HUES64 (cell line): ENCODE measurements at regions not wholly inside any gene's neighbourhood (a gene's known extent, or its start where the extent isn't known, plus 50 kb on each side); places are given as distances from the start of the nearest gene placed in this dataset.

Experiments used
- H3K27ac ChIP-seq: 2 replicates; pipeline ENCODE4 v1.7.0; 2013; ENCODE audit warnings: low read depth, low read length, inconsistent platforms
- H3K27me3 ChIP-seq: 2 replicates; pipeline ENCODE4 v1.6.1; 2013; ENCODE audit warnings: mild to moderate bottlenecking, low read length; ENCODE audit not compliant: insufficient read depth
- H3K36me3 ChIP-seq: 2 replicates; pipeline ENCODE4 v1.6.1; 2013; ENCODE audit warnings: mild to moderate bottlenecking, low read length; ENCODE audit not compliant: insufficient read depth
- H3K4me1 ChIP-seq: 2 replicates; pipeline ENCODE4 v1.6.1; 2013; ENCODE audit warnings: mild to moderate bottlenecking, low read length, moderate library complexity; ENCODE audit not compliant: insufficient read depth
- H3K4me3 ChIP-seq: 2 replicates; pipeline ENCODE4 v1.5.1; 2013; ENCODE audit warnings: mild to moderate bottlenecking, low read length, moderate library complexity
- H3K9ac ChIP-seq: 2 replicates; pipeline ENCODE4 v1.6.1; 2013; ENCODE audit warnings: mild to moderate bottlenecking, low read depth, low read length
- H3K9me3 ChIP-seq: 2 replicates; pipeline ENCODE4 v1.6.1; 2013; ENCODE audit warnings: low read depth, low read length; ENCODE audit not compliant: insufficient read depth
- WGBS: fragments of 150-250, 120-280 bp; methylation state at CpG from one replicate; pipeline ENCODE4 v1.1.7; 2013; ENCODE audit warnings: missing lambda C conversion rate; 5-methylcytosine and 5-hydroxymethylcytosine counted together

- Histone ChIP-seq H3K36me3 (no peaks in the 10 kb centered on the region), H3K9me3 (no peaks in the 10 kb centered on the region), H3K27ac (no peak overlapping the region), H3K27me3 (no peaks in the 10 kb centered on the region), H3K4me1 (no peaks in the 10 kb centered on the region), H3K4me3 (no peak overlapping the region), H3K9ac (no peak overlapping the region)
- 91% methylated on average over 2 of the region's 2 CpGs for WGBS
These were observed 219.4 kb downstream of the SETD4 start for GRCh38 chr21:35840949-35841348.

- no peak overlapping the region for H3K27ac ChIP-seq
- no peaks in the 10 kb centered on the region for H3K4me1 ChIP-seq
- H3K4me3 ChIP-seq, result no peak overlapping the region
- no peaks in the 10 kb centered on the region for H3K27me3 ChIP-seq
- no peaks in the 10 kb centered on the region for H3K36me3 ChIP-seq
- 97% methylated on average over 2 of the region's 2 CpGs for WGBS
- no peak overlapping the region for H3K9ac ChIP-seq
- no peaks in the 10 kb centered on the region for H3K9me3 ChIP-seq
These were observed 220.0 kb downstream of the SETD4 start for GRCh38 chr21:35840197-35840799.

GRCh38 chr21:35838987-35839763 lies 221.2 kb downstream of the SETD4 start:
- H3K4me1 ChIP-seq, result no peaks in the 10 kb centered on the region
- H3K27ac ChIP-seq, result no peak overlapping the region
- H3K36me3 ChIP-seq, result no peaks in the 10 kb centered on the region
- H3K4me3 ChIP-seq, result no peak overlapping the region
- 95% methylated on average over 7 of the region's 7 CpGs for WGBS
- H3K27me3 ChIP-seq, result no peaks in the 10 kb centered on the region
- no peaks in the 10 kb centered on the region for H3K9me3 ChIP-seq
- H3K9ac ChIP-seq, result no peak overlapping the region

GRCh38 chr21:35838350-35838749 lies 222.0 kb downstream of the SETD4 start:
- Histone ChIP-seq H3K4me1 (no peaks in the 10 kb centered on the region), H3K9ac (no peak overlapping the region), H3K9me3 (no peaks in the 10 kb centered on the region), H3K36me3 (no peaks in the 10 kb centered on the region), H3K4me3 (no peak overlapping the region), H3K27me3 (no peaks in the 10 kb centered on the region), H3K27ac (no peak overlapping the region)
- 93% methylated on average over 1 of the region's 1 CpG for WGBS

GRCh38 chr21:35833991-35834390 lies 226.3 kb downstream of the SETD4 start:
- H3K9ac ChIP-seq, result no peak overlapping the region
- no peak overlapping the region for H3K27ac ChIP-seq
- no peaks in the 10 kb centered on the region for H3K4me1 ChIP-seq
- WGBS, result 51% methylated on average over 1 of the region's 1 CpG
- no peaks in the 10 kb centered on the region for H3K27me3 ChIP-seq
- H3K4me3 ChIP-seq, result no peak overlapping the region
- no peaks in the 10 kb centered on the region for H3K9me3 ChIP-seq
- H3K36me3 ChIP-seq, result no peaks in the 10 kb centered on the region

GRCh38 chr21:35833388-35833787 lies 226.9 kb downstream of the SETD4 start:
- no peak overlapping the region for H3K9ac ChIP-seq
- no peak overlapping the region for H3K27ac ChIP-seq
- no peaks in the 10 kb centered on the region for H3K27me3 ChIP-seq
- no peaks in the 10 kb centered on the region for H3K36me3 ChIP-seq
- WGBS, result 81% methylated on average over 3 of the region's 3 CpGs
- H3K9me3 ChIP-seq, result no peaks in the 10 kb centered on the region
- H3K4me3 ChIP-seq, result no peak overlapping the region
- H3K4me1 ChIP-seq, result no peaks in the 10 kb centered on the region

GRCh38 chr21:35831230-35831629 lies 229.1 kb downstream of the SETD4 start:
- H3K9me3 ChIP-seq, result no peaks in the 10 kb centered on the region
- no peaks in the 10 kb centered on the region for H3K36me3 ChIP-seq
- no peak overlapping the region for H3K9ac ChIP-seq
- H3K27me3 ChIP-seq, result no peaks in the 10 kb centered on the region
- WGBS, result 95% methylated on average over 6 of the region's 6 CpGs
- no peak overlapping the region for H3K4me3 ChIP-seq
- no peaks in the 10 kb centered on the region for H3K4me1 ChIP-seq
- no peak overlapping the region for H3K27ac ChIP-seq

GRCh38 chr21:35829067-35829466 lies 231.3 kb downstream of the SETD4 start:
- no peaks in the 10 kb centered on the region for H3K4me1 ChIP-seq
- WGBS, result 77% methylated on average over 5 of the region's 5 CpGs

GRCh38 chr21:35828161-35828560 lies 232.2 kb downstream of the SETD4 start:
- H3K4me1 ChIP-seq, result no peaks in the 10 kb centered on the region
- H3K9ac ChIP-seq, result no peak overlapping the region
- WGBS, result 94% methylated on average over 3 of the region's 4 CpGs
- no peaks in the 10 kb centered on the region for H3K36me3 ChIP-seq
- no peak overlapping the region for H3K27ac ChIP-seq
- no peaks in the 10 kb centered on the region for H3K9me3 ChIP-seq
- H3K4me3 ChIP-seq, result no peak overlapping the region
- no peaks in the 10 kb centered on the region for H3K27me3 ChIP-seq

More at GRCh38 chr21:35829067-35829466, 231.3 kb downstream of the SETD4 start:
- no peak overlapping the region for H3K9ac ChIP-seq
- H3K9me3 ChIP-seq, result no peaks in the 10 kb centered on the region
- H3K4me3 ChIP-seq, result no peak overlapping the region
- no peak overlapping the region for H3K27ac ChIP-seq
- H3K36me3 ChIP-seq, result no peaks in the 10 kb centered on the region
- H3K27me3 ChIP-seq, result no peaks in the 10 kb centered on the region

- Histone ChIP-seq H3K9me3 (no peaks in the 10 kb centered on the region), H3K4me3 (no peak overlapping the region), H3K4me1 (no peaks in the 10 kb centered on the region), H3K36me3 (no peaks in the 10 kb centered on the region), H3K27ac (no peak overlapping the region), H3K27me3 (no peaks in the 10 kb centered on the region), H3K9ac (no peak overlapping the region)
- no CpG with 5 or more reads among the region's 1 CpG for WGBS
These were observed 233.3 kb downstream of the SETD4 start for GRCh38 chr21:35827004-35827403.

- WGBS, result 93% methylated on average over 8 of the region's 8 CpGs
- H3K4me3 ChIP-seq, result no peak overlapping the region
- H3K4me1 ChIP-seq, result no peaks in the 10 kb centered on the region
- no peak overlapping the region for H3K9ac ChIP-seq
- H3K36me3 ChIP-seq, result no peaks in the 10 kb centered on the region
- H3K9me3 ChIP-seq, result no peaks in the 10 kb centered on the region
- no peaks in the 10 kb centered on the region for H3K27me3 ChIP-seq
- no peak overlapping the region for H3K27ac ChIP-seq
These were observed 234.7 kb downstream of the SETD4 start for GRCh38 chr21:35825370-35826353.
